GM12875 (cell line): ENCODE measurements at regions not wholly inside any gene's neighbourhood (a gene's known extent, or its start where the extent isn't known, plus 50 kb on each side); places are given as distances from the start of the nearest gene placed in this dataset.

Source experiments
- H3K4me3 ChIP-seq: one replicate; pipeline ENCODE4 v1.5.1; 2011; ENCODE audit warnings: low read depth, low read length, control low read depth
- CTCF ChIP-seq: IDR thresholded peaks from 2 replicates; pipeline ENCODE4 v1.5.1; 2011; ENCODE audit warnings: low read depth, mild to moderate bottlenecking, control low read depth, inconsistent platforms, low read length, moderate library complexity, borderline replicate concordance; ENCODE audit not compliant: insufficient read depth

- no peak for TF ChIP-seq CTCF
- no peak overlapping the region for H3K4me3 ChIP-seq
These were observed 68.9 kb downstream of the FSCB start for GRCh38 chr14:44438221-44438620.

- H3K4me3 ChIP-seq: no peak overlapping the region
- TF ChIP-seq CTCF: no peak
These were observed 70.6 kb downstream of the FSCB start for GRCh38 chr14:44436458-44436857.

GRCh38 chr14:44428231-44428945 is 78.7 kb downstream of the FSCB start:
- TF ChIP-seq CTCF: no peak
- no peak overlapping the region for H3K4me3 ChIP-seq

GRCh38 chr14:44422699-44423098 is 84.4 kb downstream of the FSCB start:
- H3K4me3 ChIP-seq: no peak overlapping the region

GRCh38 chr14:44420226-44420625 is 86.9 kb downstream of the FSCB start:
- H3K4me3 ChIP-seq: no peak overlapping the region
- TF ChIP-seq CTCF: no peak

More at GRCh38 chr14:44422699-44423098, 84.4 kb downstream of the FSCB start:
- no peak for TF ChIP-seq CTCF

GRCh38 chr14:44418856-44419255 is 88.2 kb downstream of the FSCB start:
- H3K4me3 ChIP-seq: no peak overlapping the region
- TF ChIP-seq CTCF: no peak

GRCh38 chr14:44417809-44418208 is 89.3 kb downstream of the FSCB start:
- no peak overlapping the region for H3K4me3 ChIP-seq
- no peak for TF ChIP-seq CTCF
